NCI-H69 (cell line): ENCODE measurements at regions not wholly inside any gene's neighbourhood (a gene's known extent, or its start where the extent isn't known, plus 50 kb on each side); places are given as distances from the start of the nearest gene placed in this dataset.

Experiments
- DNase-seq: peaks from one replicate; lab custom pipeline; 2025; lab: John Stamatoyannopoulos, UW

DNA sequence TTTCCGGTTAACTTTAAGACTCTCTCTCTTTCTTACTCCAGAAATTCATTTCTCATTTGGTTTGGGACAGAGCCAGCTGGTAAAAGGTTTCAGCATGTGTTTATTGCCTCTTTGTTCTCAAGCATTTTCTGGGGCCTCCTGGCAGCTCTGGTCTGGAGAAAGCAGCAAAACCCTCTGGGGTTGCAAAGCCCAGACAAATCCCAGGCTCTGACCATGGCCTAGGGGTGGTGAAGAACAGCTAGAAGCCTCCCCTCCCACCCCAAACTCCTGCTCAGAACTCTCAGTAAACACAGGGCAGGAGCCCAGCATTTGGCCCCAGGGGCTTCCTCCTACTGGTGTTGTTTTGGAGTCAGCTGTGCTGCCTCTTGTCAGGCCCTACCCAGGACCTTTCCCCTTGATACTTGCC lies 124.2 kb upstream of the SERP2 start:
- DNase-seq, result peak; percentile 57

DNA sequence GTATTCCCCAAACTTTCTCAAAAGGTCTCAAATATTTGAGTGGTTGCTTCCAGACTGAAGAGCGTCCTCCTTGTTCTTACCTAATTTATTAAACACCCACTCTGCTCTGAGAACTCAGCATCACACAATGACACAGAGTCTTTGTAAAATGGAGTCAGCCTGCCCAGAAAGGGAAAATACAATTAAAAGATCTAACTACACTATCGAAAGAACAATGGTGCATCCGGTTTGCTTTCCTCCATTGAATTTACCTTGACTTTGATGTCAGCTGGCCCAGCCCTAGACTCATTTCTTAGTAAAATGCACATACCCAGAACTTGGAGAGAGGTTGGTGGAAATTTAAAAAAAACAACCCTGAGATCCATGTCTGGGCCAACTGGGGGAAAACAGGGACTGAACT lies 120.7 kb upstream of the SERP2 start:
- DNase-seq, result no peak

DNA sequence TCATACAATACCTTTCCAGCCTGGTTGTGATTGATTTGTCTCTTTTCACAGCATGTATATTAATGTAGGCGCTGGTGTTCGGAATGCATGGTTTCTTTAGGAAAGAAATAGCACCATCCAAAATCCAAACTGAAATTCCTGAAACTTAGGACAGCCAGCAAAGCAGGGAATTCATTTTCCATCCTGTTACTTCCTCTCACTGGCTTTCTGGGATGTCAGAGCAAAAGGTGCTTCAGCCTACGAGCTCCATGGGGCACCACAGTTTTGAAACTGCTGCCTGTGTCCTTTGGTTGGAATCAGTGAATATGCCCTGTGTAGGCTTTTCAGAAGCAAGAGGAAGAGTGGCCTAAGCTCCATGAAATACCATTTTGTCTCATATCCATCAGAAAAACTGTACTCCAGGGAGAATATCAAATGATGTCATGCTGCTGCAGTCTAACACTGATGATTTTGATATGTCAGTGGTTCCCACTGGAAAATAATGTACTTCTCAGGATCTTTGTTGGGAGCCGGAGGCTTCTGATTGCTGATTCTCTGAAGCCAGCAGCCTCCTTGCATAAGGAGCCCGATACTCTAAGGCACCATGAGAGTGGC lies 117.8 kb upstream of the SERP2 start:
- no peak for DNase-seq

DNA sequence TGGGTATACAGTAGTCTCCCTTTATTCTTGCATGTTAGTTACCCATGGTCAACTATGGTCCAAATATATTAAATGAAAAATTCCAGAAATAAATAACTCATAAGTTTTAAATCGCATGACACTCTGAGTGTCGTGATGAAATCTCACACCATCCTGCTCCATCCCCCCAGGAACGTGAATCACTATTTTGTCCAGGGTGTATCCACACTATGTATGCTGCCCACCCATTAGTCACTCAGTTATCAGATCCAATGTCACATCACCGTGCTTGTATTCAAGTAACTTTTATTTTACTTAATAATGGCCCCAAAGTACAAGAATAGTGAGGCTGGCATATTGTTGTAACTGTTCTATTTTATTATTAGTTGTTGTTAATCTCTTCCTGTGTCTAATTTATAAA lies 115.8 kb upstream of the SERP2 start:
- DNase-seq, result no peak

DNA sequence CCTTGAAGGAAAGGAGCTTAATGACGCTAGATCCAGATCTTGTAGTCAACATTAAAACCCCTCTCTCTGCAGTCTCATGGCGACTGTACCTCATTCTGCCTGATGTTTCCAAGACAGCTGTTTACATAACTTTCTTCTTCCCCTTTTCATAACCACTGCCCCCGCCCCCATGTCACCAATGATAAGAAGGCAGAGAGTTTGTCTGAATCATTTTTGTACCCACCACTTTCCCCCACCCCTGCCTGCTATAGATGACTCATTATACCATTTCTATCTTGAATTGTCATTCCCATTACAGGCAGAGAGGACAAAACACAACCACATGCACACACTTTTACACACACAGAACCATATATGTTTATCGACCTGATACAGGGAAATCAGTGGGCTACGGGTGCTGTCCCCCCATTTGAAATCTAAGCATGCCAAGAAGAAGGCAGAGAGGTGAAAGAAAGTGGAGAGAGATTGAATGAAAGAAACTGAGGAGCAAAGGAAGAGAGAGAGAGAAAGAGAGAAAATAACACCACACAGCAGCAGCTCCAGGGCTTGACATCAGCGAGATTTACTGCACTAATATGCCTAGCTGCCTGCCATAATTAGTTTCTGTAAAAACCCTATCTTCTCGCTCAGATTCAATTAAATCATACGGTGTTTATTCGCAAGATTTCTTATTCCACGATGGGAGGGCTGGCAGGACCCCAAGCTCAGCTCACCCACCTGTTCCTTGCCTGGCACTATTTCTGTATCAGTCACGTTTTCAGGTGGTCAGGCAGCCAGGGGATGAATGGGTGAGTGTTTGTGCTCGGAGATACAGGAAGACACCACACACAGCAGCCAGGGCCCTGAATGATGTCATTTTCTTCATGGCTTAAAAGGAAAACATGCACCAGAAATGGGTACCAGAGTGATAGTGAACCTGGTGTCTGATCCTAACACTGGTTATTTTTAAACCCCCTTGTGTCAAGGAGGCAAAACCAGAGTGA lies 114.3 kb upstream of the SERP2 start:
- peak; percentile 30 for DNase-seq

DNA sequence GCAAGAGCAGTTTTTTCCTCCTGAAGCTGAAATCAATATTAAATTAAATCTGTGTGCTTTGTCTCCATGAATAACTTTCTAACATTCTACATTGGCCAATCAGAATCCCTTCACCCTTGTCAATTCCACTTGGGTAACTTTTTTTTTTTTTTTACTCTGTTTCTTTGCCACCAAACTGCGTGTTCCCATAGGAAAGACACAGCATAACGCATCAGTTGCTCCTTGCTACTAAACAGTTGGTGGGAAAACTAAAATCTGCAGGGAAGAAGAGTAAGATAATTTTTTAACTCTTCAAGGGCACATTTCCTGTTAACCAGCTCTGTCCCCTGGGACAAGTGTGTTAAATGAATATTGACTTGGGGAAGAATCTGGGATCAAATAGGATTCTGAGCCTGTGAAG lies 113.3 kb upstream of the SERP2 start:
- DNase-seq, result no peak

DNA sequence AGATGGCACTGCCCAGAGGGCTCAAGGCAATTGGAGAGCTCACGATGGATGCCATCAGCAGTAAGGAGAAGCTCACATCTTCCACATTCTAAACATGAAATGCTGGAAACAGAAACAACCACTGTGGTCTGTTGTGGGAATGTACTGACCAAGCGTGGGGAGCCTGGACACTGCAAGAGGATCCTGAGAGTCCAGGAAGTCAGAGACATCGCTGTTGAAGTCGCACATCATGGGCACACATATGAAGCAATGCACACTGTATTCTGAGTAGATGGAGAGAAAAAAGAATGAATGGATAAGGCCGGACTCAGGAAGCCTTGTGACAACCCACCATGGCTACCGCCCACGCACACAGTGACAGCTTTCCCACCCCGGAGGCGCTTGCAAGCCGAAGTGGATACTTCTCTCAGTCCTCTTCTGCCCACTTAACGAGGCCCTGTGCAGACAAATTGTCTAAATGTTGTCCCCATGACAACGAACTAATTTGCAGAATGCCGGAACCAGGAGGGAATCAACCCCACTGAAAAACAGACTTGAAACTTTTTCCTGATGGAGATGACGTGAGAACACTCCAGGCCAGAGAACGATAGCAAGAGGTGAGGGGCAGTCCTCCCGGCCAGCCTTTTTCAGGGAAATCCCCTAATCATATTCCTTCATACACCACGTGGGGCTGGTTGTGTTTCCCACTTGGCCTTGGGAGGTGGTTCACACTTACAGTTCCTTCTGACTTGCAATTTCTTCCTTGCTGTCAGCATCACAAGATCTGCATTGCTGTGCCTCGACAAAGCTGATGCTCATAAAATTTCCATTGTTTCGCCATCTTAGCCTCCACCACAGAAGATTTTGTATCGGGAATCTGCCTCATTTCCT lies 109.6 kb upstream of the SERP2 start:
- no peak for DNase-seq

DNA sequence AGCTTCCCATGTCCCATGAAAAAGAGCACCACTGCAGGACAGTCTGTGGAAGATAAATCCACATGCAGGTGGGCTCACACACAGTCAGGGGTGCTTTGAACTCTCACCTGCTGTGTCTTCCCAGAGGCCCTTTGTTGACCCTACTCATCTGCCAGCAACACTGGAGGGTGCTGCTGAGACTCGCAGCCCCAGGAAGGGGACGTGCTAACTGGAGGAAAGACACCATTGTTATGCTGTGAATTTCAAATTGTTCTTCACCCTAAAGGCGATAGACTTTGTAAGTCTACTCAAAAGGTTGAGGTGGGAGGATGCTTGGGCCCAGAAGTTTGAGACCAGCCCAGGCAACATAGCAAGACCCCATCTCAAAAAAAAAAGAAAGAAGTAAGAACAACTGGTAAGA lies 107.3 kb upstream of the SERP2 start:
- no peak for DNase-seq

DNA sequence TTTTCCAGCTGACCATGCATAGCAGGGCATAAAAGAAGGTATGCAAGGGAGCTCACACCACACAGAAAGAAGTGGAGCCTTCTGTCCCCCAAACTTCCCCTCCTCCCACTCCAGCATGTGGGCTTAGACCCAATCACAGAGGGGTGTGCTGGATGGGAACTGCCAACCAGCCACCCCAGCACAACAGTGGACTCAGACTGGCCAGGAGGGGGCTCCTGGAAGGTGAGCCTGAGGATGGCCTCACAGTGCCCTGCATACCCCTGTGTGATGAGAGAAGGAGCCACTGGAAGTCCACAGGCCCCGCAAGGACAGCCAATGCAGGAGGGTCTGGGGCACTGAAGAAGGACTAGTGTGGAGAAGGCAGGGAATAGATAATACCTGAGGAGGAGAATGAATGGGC lies 106.9 kb upstream of the SERP2 start:
- DNase-seq, result no peak

DNA sequence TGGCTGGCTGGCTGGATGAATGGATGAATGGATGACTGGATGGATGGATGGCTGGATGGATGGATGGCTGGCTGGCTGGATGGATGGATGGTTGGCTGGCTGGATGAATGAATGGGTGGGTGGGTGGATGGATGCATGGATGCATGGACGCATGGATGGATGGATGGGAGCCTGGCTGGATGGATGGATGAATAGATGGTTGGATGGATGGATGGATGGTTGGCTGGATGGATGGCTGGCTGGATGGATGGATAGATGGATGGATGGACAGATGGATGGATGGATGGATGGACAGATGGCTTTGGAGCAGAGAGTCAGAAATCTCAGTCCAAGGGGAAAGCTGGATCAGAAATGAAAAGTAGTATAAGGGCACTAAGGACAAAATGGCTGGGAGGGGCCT lies 106.4 kb upstream of the SERP2 start:
- no peak for DNase-seq

DNA sequence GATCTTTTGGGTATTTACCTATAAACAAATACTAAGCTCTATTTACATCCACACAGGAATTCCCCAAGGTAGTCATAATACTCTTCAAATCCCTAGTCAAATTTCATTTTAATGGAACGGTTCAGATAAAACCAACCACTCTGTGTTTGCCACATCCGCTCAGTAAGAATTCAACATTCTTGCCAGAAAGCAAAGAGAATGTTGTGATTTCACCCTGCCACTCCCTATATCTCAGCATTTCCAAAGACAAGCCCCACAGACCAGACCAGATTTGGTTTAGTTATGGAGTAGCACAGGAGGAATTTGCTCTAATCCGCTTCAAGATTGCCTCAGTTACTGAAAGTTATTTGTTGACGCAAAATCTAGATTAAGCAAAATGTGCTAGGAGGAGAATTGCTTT lies 105.6 kb upstream of the SERP2 start:
- DNase-seq, result no peak

DNA sequence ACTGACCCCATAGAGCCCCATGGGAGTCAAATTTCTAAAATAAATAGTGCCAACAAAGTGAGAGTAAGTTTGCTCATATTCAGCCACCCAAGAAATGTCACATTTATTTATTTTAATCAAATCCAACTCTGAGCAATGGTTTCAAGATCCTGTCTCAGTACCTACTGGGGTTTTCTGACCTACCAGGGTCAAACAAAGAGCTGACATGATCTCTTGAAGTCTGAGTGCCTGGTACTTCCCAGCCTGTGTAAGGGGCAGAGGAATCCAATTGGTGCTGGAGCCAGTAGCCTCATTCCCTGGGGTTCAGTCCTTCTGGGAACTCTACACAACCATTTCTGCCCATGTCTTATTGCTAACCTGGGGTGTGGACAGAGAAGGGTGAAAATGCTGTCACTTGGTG lies 104.6 kb upstream of the SERP2 start:
- DNase-seq, result no peak

DNA sequence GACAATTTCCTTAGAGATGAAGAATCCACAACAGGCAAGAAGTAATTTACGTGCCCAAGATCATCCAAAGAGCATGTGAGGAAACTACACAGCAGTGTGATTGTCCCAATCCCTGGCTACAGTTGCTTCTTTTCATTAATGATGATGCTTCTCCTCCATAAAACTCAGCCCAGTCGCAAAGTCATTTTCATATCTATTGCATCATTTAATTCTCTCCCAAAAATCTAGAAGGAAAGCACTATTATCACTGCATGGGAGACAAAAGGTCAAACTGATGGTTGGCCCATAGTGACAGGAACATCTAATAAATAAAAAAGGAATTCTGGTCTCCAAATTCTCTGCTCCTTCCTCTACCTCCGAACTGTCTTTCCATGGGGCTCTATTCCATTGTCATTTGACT lies 103.5 kb upstream of the SERP2 start:
- DNase-seq, result no peak

DNA sequence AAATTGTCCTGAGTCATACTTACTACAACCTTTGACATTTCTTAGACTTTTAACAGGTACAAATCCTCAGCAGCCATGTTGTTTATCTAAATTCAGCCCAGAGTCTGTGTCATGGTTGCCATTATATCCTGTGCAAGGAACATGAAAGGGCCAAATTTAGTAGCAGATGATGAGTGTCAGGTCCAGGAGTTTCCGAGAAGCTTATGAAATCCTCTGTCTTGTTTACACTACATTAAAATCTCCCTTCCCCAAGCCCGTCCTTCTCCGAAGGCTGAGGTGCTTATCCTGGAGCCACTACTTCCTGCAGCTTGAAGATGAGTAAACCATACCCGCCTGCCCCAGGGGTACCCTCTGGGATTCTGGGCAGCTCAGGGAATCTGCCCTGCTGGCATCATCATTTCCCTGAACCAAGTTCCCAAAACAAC lies 102.6 kb upstream of the SERP2 start:
- DNase-seq, result peak; percentile 10

DNA sequence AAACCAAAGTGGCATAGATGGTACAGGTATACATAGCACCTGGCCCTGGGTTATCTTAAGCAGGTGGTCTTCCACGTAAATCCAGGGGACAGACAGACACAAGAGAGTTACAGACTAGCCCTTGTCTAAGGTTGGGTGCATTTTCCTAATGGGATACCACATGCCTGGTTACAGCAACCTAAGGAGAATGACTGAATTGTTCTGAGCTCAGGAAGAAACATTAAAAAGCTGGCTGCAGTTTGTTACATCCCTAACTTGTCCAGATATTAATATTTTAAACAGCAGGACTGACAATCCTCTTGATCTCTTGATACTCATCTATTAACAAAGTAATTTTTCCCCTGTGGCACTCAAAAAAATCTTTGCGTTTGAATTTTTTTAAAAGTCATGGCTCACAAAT lies 102.2 kb upstream of the SERP2 start:
- no peak for DNase-seq

DNA sequence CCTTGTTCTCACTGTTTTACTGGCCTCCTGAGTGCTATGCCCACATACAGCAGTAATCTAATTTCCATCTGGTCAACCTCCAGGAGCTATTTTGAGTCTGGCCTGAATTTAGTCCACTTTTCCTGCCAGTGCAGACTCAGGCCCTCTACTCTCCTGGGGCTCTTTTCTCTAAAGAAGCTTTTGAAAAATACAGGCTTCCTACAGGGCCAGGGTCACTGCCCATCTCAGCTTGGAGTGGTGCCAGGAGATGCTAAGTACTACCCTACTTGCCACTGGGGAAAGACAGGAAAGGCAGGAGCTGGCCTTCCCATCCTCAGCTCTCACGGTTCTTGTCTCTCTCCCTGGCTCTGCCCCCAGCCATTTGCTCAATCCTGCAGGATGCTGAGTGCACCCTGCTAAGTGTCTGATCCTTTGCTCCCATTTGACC lies 101.7 kb upstream of the SERP2 start:
- peak; percentile 83 for DNase-seq

DNA sequence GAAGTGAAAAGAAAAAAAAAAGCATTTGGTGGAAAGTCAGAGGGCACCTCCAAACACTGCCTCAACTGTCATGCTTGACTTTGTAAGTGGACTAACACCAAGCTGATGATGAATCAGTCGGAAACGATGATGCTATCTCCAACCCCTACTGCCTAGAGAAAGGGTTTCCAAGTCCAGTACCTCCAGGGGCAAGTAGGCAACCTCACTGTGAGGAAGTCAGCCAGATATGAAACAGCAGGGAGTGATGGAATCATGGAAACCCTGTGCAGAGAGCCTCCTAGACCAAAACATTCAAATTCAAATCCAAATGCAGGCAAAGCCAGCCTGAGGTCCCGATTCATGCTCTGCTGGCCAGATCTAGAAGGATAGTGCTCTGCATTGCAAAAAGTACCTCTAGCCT lies 100.9 kb upstream of the SERP2 start:
- DNase-seq, result no peak

DNA sequence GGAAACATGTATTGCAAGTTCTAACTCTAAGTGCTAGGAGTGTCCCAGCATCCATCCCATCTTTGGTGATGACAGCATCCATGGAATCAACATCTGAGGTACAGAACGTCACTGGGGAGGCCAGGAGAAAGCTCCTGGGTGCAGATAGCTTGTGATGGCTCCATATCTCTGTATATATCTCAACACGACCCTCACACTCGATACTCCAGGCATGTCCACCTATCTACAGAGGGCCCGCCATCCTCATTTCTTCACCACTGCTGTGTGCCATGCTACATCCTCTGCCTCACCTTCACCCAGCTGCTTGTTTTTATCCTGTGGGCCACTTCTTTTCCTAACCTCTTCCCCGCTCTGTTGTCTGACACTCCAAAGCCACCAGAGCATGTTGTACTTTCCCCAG lies 100.4 kb upstream of the SERP2 start:
- DNase-seq, result no peak

DNA sequence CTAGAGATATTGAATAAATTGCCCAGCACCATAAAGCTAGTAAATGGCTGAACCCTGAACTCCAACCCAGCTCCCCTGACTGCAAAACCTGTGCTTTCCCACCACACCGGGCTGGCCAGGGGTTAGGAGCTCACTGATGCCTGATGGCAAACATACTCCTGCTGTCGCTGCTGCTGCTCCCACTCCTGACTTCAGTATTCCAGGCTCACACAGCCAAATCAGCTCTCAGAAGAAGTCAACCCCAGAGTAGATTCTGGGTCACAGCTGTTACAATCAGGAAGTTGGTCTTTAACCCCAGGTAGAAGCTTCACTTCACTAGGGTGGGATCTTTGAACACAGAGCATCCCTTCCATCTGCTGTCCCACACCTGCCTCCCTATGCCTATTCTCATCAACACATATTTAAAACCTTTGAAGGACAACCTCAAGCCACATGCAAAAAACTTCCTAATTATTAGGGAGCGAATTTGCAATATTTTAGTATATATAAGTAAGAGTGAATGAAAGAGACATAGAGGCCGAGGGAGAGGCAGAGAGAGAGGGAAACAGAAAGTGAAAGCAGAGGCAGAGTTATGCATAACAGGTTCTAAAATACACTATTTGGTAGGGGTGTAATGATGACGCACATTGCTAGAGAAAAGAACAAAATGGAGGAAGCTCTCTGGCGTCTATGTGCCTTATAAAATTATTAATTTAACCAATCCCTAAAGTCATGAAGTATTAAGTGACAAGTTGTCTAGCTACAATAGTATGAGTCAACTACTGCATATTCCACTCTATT lies 99.4 kb upstream of the SERP2 start:
- DNase-seq, result no peak

DNA sequence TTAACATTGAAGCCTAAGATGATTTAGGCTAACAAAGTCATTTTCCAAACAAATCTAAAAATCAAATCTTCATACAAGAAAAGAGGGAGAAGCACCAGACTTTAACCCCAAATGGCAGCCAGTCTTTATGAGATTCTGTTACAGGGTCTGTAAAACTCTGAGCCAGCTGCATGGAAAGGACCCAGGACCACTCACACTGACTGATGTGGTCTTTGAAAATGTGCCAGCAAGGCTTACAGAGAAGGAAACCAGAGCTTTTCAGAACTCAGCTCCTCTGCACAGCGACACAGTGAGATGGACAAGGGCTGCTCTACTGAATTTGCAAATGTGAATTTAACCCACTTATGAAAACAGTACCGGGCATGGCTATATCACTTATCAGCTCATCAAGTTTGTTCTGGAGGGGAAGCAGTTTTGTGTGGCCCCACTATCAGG lies 98.8 kb upstream of the SERP2 start:
- peak; percentile 4 for DNase-seq

DNA sequence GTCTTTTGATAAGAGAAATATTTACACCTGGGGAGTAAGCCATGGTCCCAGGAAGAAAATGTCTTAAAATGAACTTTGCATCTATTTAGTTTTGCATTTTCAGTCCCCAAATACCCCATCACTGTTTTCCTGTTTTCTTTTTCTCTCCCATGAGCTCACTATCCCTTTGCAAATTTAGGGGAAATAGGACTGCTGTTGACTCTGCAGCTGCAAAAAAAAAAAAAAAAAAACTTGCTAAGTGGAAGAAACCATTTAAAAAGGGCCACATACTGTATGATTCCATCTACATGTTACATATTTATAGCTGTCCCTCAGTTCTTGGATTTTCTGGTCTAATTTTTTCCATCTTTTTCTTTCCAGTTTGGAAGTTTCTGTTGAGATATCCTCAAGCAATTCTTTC lies 98.2 kb upstream of the SERP2 start:
- no peak for DNase-seq

DNA sequence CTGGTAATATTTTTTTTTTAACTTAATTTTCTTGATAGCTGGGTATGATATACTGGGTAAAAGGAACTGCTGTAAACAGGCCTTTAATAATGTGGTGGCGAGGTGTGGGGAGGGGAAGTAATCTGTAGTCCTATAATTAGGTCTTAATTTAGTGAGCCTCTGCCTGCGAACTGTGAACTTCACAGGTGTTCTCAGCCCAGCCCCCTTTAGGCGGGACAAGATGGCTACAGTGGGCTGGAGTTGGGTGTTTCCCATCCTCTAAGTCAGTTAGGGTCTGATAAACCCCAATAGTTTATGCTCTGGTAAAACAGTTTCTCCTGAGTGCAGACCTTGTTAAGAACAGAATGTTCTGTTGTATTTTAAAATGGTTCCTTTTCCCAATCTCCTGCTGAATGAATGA lies 97.6 kb upstream of the SERP2 start:
- DNase-seq, result peak; percentile 71
